GM23338 (cell line): ENCODE measurements at regions not wholly inside any gene's neighbourhood (a gene's known extent, or its start where the extent isn't known, plus 50 kb on each side); places are given as distances from the start of the nearest gene placed in this dataset.

Experiments
- CREB1 ChIP-seq: fragments of 250-450 bp; sonication (Bioruptor Pico); IDR thresholded peaks from 2 replicates; pipeline ENCODE4 v1.5.0; 2020; ENCODE audit warnings: low read depth, mild to moderate bottlenecking, moderate library complexity
- CTCF ChIP-seq, 2 experiments: fragments of 200-600 bp in 1 of 2; sonication (generic) in 1 of 2; conservative IDR thresholded peaks; 2 replicates each; pipeline versions ENCODE4 v1.5.1 to v1.6.1; 2016 to 2017; ENCODE audit warnings: antibody characterized with exemption in 2 of 2, low read depth in 2 of 2, mild to moderate bottlenecking in 2 of 2, moderate library complexity in 1 of 2
- EZH2 ChIP-seq: fragments of 200-600 bp; sonication (generic); IDR thresholded peaks from one replicate; pipeline ENCODE4 v1.8.0; 2017; ENCODE audit warnings: antibody characterized with exemption, mild to moderate bottlenecking, low read depth; ENCODE audit not compliant: unreplicated experiment
- EZH2phosphoT487 ChIP-seq: fragments of 200-600 bp; sonication (generic); IDR thresholded peaks from one replicate; pipeline ENCODE4 v1.8.1; 2018; ENCODE audit warnings: antibody characterized with exemption; ENCODE audit not compliant: unreplicated experiment

- TF ChIP-seq EZH2phosphoT487 (no peak), CTCF (conservative IDR thresholded peaks at IDR 0.05; ENCODE audit: low read depth in 2 of 2) (peak; percentile 19 to 68; a peak in 2 of 4 replicates), EZH2 (no peak), CREB1 (CRISPR knock-in tag) (no peak)
These were observed 1068.5 kb upstream of the CDH10 start for GRCh38 chr5:25713259-25713658.
